GM12873 (cell line): ENCODE measurements at regions not wholly inside any gene's neighbourhood (a gene's known extent, or its start where the extent isn't known, plus 50 kb on each side); places are given as distances from the start of the nearest gene placed in this dataset.

Experiments
- CTCF ChIP-seq: IDR thresholded peaks from 2 replicates; pipeline ENCODE4 v1.5.1; 2012; ENCODE audit warnings: low read depth, mild to moderate bottlenecking, moderate library complexity, low read length, control low read depth; ENCODE audit not compliant: insufficient read depth; ENCODE audit errors: missing control alignments

- TF ChIP-seq CTCF = no peak
Observed at GRCh38 chr6:105825210-105825609, 260.9 kb upstream of the PRDM1 start.

- TF ChIP-seq CTCF = no peak
Observed at GRCh38 chr6:105824732-105825131, 261.4 kb upstream of the PRDM1 start.

GRCh38 chr6:105821777-105822176, 264.4 kb upstream of the PRDM1 start:
- no peak for TF ChIP-seq CTCF

- no peak for TF ChIP-seq CTCF
Observed at GRCh38 chr6:105821027-105821426, 265.1 kb upstream of the PRDM1 start.

GRCh38 chr6:105819745-105820144, 266.4 kb upstream of the PRDM1 start:
- TF ChIP-seq CTCF = no peak

GRCh38 chr6:105818505-105818904, 267.6 kb upstream of the PRDM1 start:
- no peak for TF ChIP-seq CTCF

GRCh38 chr6:105817961-105818360, 268.2 kb upstream of the PRDM1 start:
- TF ChIP-seq CTCF = no peak

- TF ChIP-seq CTCF = no peak
Observed at GRCh38 chr6:105817370-105817769, 268.8 kb upstream of the PRDM1 start.
